PC-3 (cell line): ENCODE measurements at regions not wholly inside any gene's neighbourhood (a gene's known extent, or its start where the extent isn't known, plus 50 kb on each side); places are given as distances from the start of the nearest gene placed in this dataset.

Experiments
- CTCF ChIP-seq: fragments of 300-600 bp; sonication (generic); conservative IDR thresholded peaks from 2 replicates; pipeline ENCODE4 v1.5.1; 2017; ENCODE audit warnings: antibody characterized with exemption, low read depth, mild to moderate bottlenecking, low read length
- EZH2 ChIP-seq: fragments of 300-600 bp; sonication (generic); IDR thresholded peaks from one replicate; pipeline ENCODE4 v1.6.1; 2017; ENCODE audit warnings: antibody characterized with exemption, mild to moderate bottlenecking, low read length; ENCODE audit not compliant: unreplicated experiment
- EZH2phosphoT487 ChIP-seq: fragments of 300-600 bp; sonication (generic); IDR thresholded peaks from 2 replicates; pipeline ENCODE4 v1.6.1; 2018; ENCODE audit warnings: mild to moderate bottlenecking, antibody characterized with exemption, low read length, borderline replicate concordance

- TF ChIP-seq CTCF (no peak), EZH2 (no peak), EZH2phosphoT487 (no peak)
Observed at GRCh38 chr2:67179526-67179925, 217.6 kb upstream of the ETAA1 start.
